ENCODE measurements at regions not wholly inside any gene's neighbourhood (a gene's known extent, or its start where the extent isn't known, plus 50 kb on each side); places are given as distances from the start of the nearest gene placed in this dataset.

GRCh38 chr11:95434009-95434408, 203.0 kb upstream of the SESN3 start:
- no peak for DNase-seq
- Histone ChIP-seq H3K4me3 (ENCODE audit: low read length) (no peak overlapping the region), H4K5ac (ENCODE audit: low read length) (no peak overlapping the region), H2BK5ac (ENCODE audit: low read length) (no peak overlapping the region), H3K9ac (ENCODE audit: low read length) (no peak overlapping the region), H3K36me3 (ENCODE audit: control insufficient read depth, insufficient read depth, low read length) (no peaks in the 10 kb centered on the region), H3K23ac (ENCODE audit: low read length) (no peak overlapping the region), H3K79me2 (ENCODE audit: control insufficient read depth, insufficient read depth, low read length) (no peaks in the 10 kb centered on the region), H3K18ac (ENCODE audit: low read length) (no peak overlapping the region), H3K4me2 (ENCODE audit: low read length) (no peak overlapping the region), H2BK120ac (ENCODE audit: low read depth, low read length) (no peak overlapping the region), H3K27me3 (ENCODE audit: insufficient read depth, low read length, poor library complexity) (no peaks in the 10 kb centered on the region), H3K56ac (ENCODE audit: low read length) (no peak overlapping the region), H2AK5ac (ENCODE audit: low read length) (no peak overlapping the region), H2BK15ac (replicated peaks; ENCODE audit: low read depth) (no peak overlapping the region), H3K27ac (ENCODE audit: low read depth, low read length) (no peak overlapping the region), H3K4me1 (ENCODE audit: control insufficient read depth, low read depth, low read length) (no peaks in the 10 kb centered on the region), H4K8ac (ENCODE audit: low read depth, low read length) (no peak overlapping the region), H3K4ac (ENCODE audit: low read depth, low read length) (no peak overlapping the region), H3K79me1 (ENCODE audit: low read length) (no peaks in the 10 kb centered on the region)
- no CpG with 5 or more reads among the region's 2 CpGs for WGBS (ENCODE audit: extremely low coverage, insufficient coverage, low lambda C conversion rate)

DNA sequence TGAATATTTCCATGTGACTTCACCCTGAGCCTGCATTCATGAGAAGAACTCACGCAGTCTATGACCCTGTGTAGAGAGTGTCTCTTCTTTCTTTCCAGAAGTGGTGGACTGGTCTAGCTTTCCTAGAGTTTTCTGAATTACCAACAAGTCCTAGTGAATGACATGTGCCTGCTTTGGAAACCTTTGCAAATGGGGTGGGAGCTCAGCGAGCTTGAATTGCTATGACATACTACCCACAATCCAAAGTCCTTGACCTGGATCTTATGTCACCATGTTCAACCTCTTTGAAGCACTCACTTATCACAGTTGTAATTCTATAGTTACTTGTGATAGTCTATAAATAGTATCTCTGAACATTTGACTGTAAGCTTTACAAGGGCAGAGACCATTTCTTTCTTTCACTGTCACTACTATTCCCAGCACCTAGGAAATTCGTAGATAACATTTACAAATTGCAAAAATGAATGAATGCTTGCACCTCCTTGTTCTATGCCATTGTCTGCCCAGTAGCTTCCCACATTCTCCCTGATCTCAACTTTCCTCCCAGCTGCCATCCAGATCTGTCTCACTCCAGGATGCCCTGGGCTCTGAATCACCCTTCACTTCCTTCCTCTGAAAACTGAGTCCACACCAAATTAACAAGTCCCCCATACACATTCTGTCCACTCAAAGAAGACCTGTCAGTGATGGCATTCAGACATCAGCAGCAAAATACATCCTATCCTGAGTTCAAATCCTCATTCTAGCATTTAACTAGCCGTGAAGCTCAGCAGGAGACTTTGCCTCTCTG, 201.9 kb upstream of the SESN3 start:
- no peak overlapping the region for H4K8ac ChIP-seq (ENCODE audit: low read depth, low read length)
- H3K4ac ChIP-seq (ENCODE audit: low read depth, low read length), result no peak overlapping the region
- no peak overlapping the region for H3K18ac ChIP-seq (ENCODE audit: low read length)
- no peaks in the 10 kb centered on the region for H3K79me2 ChIP-seq (ENCODE audit: control insufficient read depth, insufficient read depth, low read length)
- H3K56ac ChIP-seq (ENCODE audit: low read length), result no peak overlapping the region
- no peak overlapping the region for H4K5ac ChIP-seq (ENCODE audit: low read length)
- no peak overlapping the region for H2BK15ac ChIP-seq (replicated peaks; ENCODE audit: low read depth)
- DNase-seq, result no peak
- H3K4me2 ChIP-seq (ENCODE audit: low read length), result no peak overlapping the region
- no peak overlapping the region for H3K27ac ChIP-seq (ENCODE audit: low read depth, low read length)
- no peak overlapping the region for H2BK120ac ChIP-seq (ENCODE audit: low read depth, low read length)
- WGBS (ENCODE audit: extremely low coverage, insufficient coverage, low lambda C conversion rate), result no CpG with 5 or more reads among the region's 4 CpGs
- H3K4me3 ChIP-seq (ENCODE audit: low read length), result no peak overlapping the region
- H2BK5ac ChIP-seq (ENCODE audit: low read length), result no peak overlapping the region
- no peaks in the 10 kb centered on the region for H3K36me3 ChIP-seq (ENCODE audit: control insufficient read depth, insufficient read depth, low read length)
- no peak overlapping the region for H3K23ac ChIP-seq (ENCODE audit: low read length)
- H3K9ac ChIP-seq (ENCODE audit: low read length), result no peak overlapping the region
- no peaks in the 10 kb centered on the region for H3K27me3 ChIP-seq (ENCODE audit: insufficient read depth, low read length, poor library complexity)
- H2AK5ac ChIP-seq (ENCODE audit: low read length), result no peak overlapping the region
- H3K79me1 ChIP-seq (ENCODE audit: low read length), result no peaks in the 10 kb centered on the region
- no peaks in the 10 kb centered on the region for H3K4me1 ChIP-seq (ENCODE audit: control insufficient read depth, low read depth, low read length)

DNA sequence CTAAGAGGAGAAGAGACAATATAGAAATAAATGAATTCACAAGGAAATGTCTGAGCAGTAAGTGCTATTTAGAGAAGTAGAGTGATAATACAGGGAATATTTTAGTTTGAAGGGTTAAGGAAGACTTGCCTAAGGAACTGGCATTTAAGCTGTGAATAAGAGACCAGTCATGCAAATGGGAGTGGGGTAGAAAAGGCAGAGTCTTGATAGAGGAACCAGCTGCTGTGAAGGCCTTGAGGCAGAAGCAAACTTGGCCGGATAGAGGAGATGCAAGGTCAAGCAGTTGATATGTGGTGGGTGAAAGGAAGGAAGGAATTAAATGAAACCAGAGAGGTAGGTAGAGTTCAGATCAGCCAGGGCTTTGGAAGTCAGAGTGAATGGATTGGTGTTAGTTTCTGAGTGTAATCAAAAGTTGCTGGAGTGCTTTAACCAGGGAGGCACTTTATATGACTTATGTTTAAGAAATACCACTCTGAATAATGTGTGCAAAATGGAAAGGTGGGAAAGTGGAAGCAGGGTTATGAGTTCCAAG, 198.4 kb upstream of the SESN3 start:
- H3K9ac ChIP-seq (ENCODE audit: low read length), result no peak overlapping the region
- H3K23ac ChIP-seq (ENCODE audit: low read length), result no peak overlapping the region
- H3K79me2 ChIP-seq (ENCODE audit: control insufficient read depth, insufficient read depth, low read length), result no peaks in the 10 kb centered on the region
- H3K4me3 ChIP-seq (ENCODE audit: low read length), result no peak overlapping the region
- WGBS (ENCODE audit: extremely low coverage, insufficient coverage, low lambda C conversion rate), result no CpG with 5 or more reads among the region's 1 CpG
- no peak overlapping the region for H4K8ac ChIP-seq (ENCODE audit: low read depth, low read length)
- no peak overlapping the region for H2BK15ac ChIP-seq (replicated peaks; ENCODE audit: low read depth)
- H3K27ac ChIP-seq (ENCODE audit: low read depth, low read length), result no peak overlapping the region
- H3K56ac ChIP-seq (ENCODE audit: low read length), result no peak overlapping the region
- no peaks in the 10 kb centered on the region for H3K4me1 ChIP-seq (ENCODE audit: control insufficient read depth, low read depth, low read length)
- no peak overlapping the region for H3K4me2 ChIP-seq (ENCODE audit: low read length)
- H3K27me3 ChIP-seq (ENCODE audit: insufficient read depth, low read length, poor library complexity), result no peaks in the 10 kb centered on the region
- no peaks in the 10 kb centered on the region for H3K36me3 ChIP-seq (ENCODE audit: control insufficient read depth, insufficient read depth, low read length)
- H3K4ac ChIP-seq (ENCODE audit: low read depth, low read length), result no peak overlapping the region
- no peak overlapping the region for H2AK5ac ChIP-seq (ENCODE audit: low read length)
- H2BK5ac ChIP-seq (ENCODE audit: low read length), result no peak overlapping the region
- no peak for DNase-seq
- no peak overlapping the region for H2BK120ac ChIP-seq (ENCODE audit: low read depth, low read length)
- H3K18ac ChIP-seq (ENCODE audit: low read length), result no peak overlapping the region
- no peak overlapping the region for H4K5ac ChIP-seq (ENCODE audit: low read length)
- no peaks in the 10 kb centered on the region for H3K79me1 ChIP-seq (ENCODE audit: low read length)

DNA sequence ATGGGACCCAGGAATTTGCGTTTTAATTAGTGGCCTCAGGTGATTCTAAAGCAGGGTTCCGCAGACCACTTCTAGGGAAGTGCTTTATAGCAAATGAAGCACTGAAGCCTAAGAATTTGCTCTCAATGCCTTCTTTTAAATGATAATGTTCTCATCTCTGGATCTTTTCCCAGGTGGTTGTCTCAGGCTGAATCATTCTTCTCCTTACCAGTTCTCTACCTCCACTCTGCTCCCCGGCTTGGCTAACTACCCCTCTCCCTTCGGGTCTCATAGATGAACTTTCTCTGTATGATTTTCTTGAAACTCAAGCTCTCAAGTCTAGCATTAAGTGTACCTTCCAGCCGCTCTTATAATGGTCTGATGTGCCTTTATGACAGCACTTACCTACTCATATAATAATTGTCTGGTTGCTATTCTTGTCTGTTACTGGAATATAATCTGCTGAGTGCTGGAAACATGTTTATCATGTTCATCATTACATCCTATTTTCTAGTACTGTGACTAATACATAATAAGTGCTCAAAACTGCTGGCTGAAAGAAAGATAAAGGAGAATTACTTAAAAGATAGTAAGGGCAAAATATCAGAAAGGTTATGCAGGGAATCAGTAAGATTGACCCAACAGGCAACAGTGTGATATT, 195.9 kb upstream of the SESN3 start:
- no peaks in the 10 kb centered on the region for H3K4me1 ChIP-seq (ENCODE audit: control insufficient read depth, low read depth, low read length)
- no peaks in the 10 kb centered on the region for H3K79me1 ChIP-seq (ENCODE audit: low read length)
- no peak overlapping the region for H3K23ac ChIP-seq (ENCODE audit: low read length)
- no peaks in the 10 kb centered on the region for H3K36me3 ChIP-seq (ENCODE audit: control insufficient read depth, insufficient read depth, low read length)
- H3K27ac ChIP-seq (ENCODE audit: low read depth, low read length), result no peak overlapping the region
- H2AK5ac ChIP-seq (ENCODE audit: low read length), result no peak overlapping the region
- H3K18ac ChIP-seq (ENCODE audit: low read length), result no peak overlapping the region
- H3K79me2 ChIP-seq (ENCODE audit: control insufficient read depth, insufficient read depth, low read length), result no peaks in the 10 kb centered on the region
- H2BK120ac ChIP-seq (ENCODE audit: low read depth, low read length), result no peak overlapping the region
- no peak overlapping the region for H3K56ac ChIP-seq (ENCODE audit: low read length)
- no peaks in the 10 kb centered on the region for H3K27me3 ChIP-seq (ENCODE audit: insufficient read depth, low read length, poor library complexity)
- no peak overlapping the region for H3K4me2 ChIP-seq (ENCODE audit: low read length)
- no peak overlapping the region for H3K9ac ChIP-seq (ENCODE audit: low read length)
- no peak overlapping the region for H2BK5ac ChIP-seq (ENCODE audit: low read length)
- no peak overlapping the region for H3K4me3 ChIP-seq (ENCODE audit: low read length)
- no peak overlapping the region for H4K8ac ChIP-seq (ENCODE audit: low read depth, low read length)
- no peak overlapping the region for H2BK15ac ChIP-seq (replicated peaks; ENCODE audit: low read depth)
- H4K5ac ChIP-seq (ENCODE audit: low read length), result no peak overlapping the region
- no CpG with 5 or more reads among the region's 5 CpGs for WGBS (ENCODE audit: extremely low coverage, insufficient coverage, low lambda C conversion rate)
- DNase-seq, result no peak
- no peak overlapping the region for H3K4ac ChIP-seq (ENCODE audit: low read depth, low read length)

GRCh38 chr11:95419915-95420314, 188.9 kb upstream of the SESN3 start:
- H3K79me2 ChIP-seq (ENCODE audit: control insufficient read depth, insufficient read depth, low read length), result no peaks in the 10 kb centered on the region
- no peaks in the 10 kb centered on the region for H3K27me3 ChIP-seq (ENCODE audit: insufficient read depth, low read length, poor library complexity)
- H3K18ac ChIP-seq (ENCODE audit: low read length), result no peak overlapping the region
- H2BK120ac ChIP-seq (ENCODE audit: low read depth, low read length), result no peak overlapping the region
- H3K27ac ChIP-seq (ENCODE audit: low read depth, low read length), result no peak overlapping the region
- H3K56ac ChIP-seq (ENCODE audit: low read length), result no peak overlapping the region
- H4K5ac ChIP-seq (ENCODE audit: low read length), result no peak overlapping the region
- H3K4ac ChIP-seq (ENCODE audit: low read depth, low read length), result no peak overlapping the region
- DNase-seq, result no peak
- no peak overlapping the region for H3K4me3 ChIP-seq (ENCODE audit: low read length)
- H3K4me2 ChIP-seq (ENCODE audit: low read length), result no peak overlapping the region
- no peak overlapping the region for H4K8ac ChIP-seq (ENCODE audit: low read depth, low read length)
- no peak overlapping the region for H2BK15ac ChIP-seq (replicated peaks; ENCODE audit: low read depth)
- H3K36me3 ChIP-seq (ENCODE audit: control insufficient read depth, insufficient read depth, low read length), result no peaks in the 10 kb centered on the region
- no peak overlapping the region for H2BK5ac ChIP-seq (ENCODE audit: low read length)
- no CpG with 5 or more reads among the region's 2 CpGs for WGBS (ENCODE audit: extremely low coverage, insufficient coverage, low lambda C conversion rate)
- no peak overlapping the region for H3K23ac ChIP-seq (ENCODE audit: low read length)
- no peak overlapping the region for H3K9ac ChIP-seq (ENCODE audit: low read length)
- H3K79me1 ChIP-seq (ENCODE audit: low read length), result no peaks in the 10 kb centered on the region
- H3K4me1 ChIP-seq (ENCODE audit: control insufficient read depth, low read depth, low read length), result no peaks in the 10 kb centered on the region
- no peak overlapping the region for H2AK5ac ChIP-seq (ENCODE audit: low read length)

Measured in mesendoderm (in vitro differentiated cells).